ENCODE measurements at regions not wholly inside any gene's neighbourhood (a gene's known extent, or its start where the extent isn't known, plus 50 kb on each side); places are given as distances from the start of the nearest gene placed in this dataset.

GRCh38 chr1:234969011-234969441 is 159.6 kb downstream of the TOMM20 start:
- ATAC-seq (ENCODE audit: low read depth) (no peak), DNase-seq (no peak)
- Mint-ChIP-seq H3K9me3 (no peaks in the 10 kb centered on the region), H3K27me3 (no peaks in the 10 kb centered on the region), H3K36me3 (peaks cover 9% of the 10 kb centered on the region), H3K4me3 (no peak overlapping the region), H3K27ac (no peak overlapping the region), H3K4me1 (peaks cover 47% of the 10 kb centered on the region)
- POLR2A ChIA-PET, result no interaction called here

GRCh38 chr1:234968451-234968850 is 160.2 kb downstream of the TOMM20 start:
- Mint-ChIP-seq H3K4me3 (no peak overlapping the region), H3K9me3 (no peaks in the 10 kb centered on the region), H3K27me3 (no peaks in the 10 kb centered on the region), H3K36me3 (peaks cover 9% of the 10 kb centered on the region), H3K4me1 (peaks cover 52% of the 10 kb centered on the region), H3K27ac (no peak overlapping the region)
- no peak for ATAC-seq (ENCODE audit: low read depth)
- POLR2A ChIA-PET, result no interaction called here
- DNase-seq, result no peak

DNA sequence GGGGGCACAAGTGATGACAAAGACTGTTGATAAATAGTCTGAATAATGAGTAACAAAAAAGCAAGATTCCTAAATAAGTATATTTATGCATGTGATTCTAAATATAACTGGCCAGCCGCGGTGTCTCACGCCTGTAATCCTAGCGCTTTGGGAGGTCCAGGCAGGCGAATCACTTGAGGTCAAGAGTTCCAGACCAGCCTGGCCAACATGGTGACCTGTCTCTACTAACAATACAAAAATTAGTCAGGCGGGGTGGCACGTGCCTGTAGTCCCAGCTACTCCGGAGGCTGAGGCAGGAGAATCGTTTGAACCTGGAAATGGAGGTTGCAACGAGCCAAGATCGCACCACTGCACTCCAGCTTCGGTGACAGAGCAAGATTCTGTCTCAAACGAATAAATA is 161.5 kb downstream of the TOMM20 start:
- Mint-ChIP-seq H3K27ac (no peak overlapping the region), H3K4me3 (no peak overlapping the region), H3K27me3 (no peaks in the 10 kb centered on the region), H3K9me3 (no peaks in the 10 kb centered on the region), H3K4me1 (peaks cover 59% of the 10 kb centered on the region), H3K36me3 (peaks cover 9% of the 10 kb centered on the region)
- POLR2A ChIA-PET, result no interaction called here
- DNase-seq, result no peak
- no peak for ATAC-seq (ENCODE audit: low read depth)

GRCh38 chr1:234965111-234965510 is 163.5 kb downstream of the TOMM20 start:
- Mint-ChIP-seq H3K4me3 (peak overlapping the region; percentile 46), H3K27me3 (no peaks in the 10 kb centered on the region), H3K36me3 (peaks cover 9% of the 10 kb centered on the region), H3K27ac (peak overlapping the region; percentile 88), H3K9me3 (no peaks in the 10 kb centered on the region), H3K4me1 (peaks cover 56% of the 10 kb centered on the region)
- no peak for DNase-seq
- POLR2A ChIA-PET, result interaction anchor here (1.7 kb wide), 1 partner anchor 47 kb away, joined by 4 read pairs; no protein-coding TSS in a partner anchor
- ATAC-seq (ENCODE audit: low read depth), result no peak

GRCh38 chr1:234963904-234964702 is 164.5 kb downstream of the TOMM20 start:
- POLR2A ChIA-PET, result interaction anchor here (1.5 to 2.8 kb wide), 4 partner anchors 35 to 354 kb away, joined by 12 to 18 read pairs (median 18); partner anchors contain the start of gene IRF2BP2
- H3K9me3 Mint-ChIP-seq, result no peaks in the 10 kb centered on the region
- ATAC-seq (ENCODE audit: low read depth) (no peak), DNase-seq (no peak)
- peaks cover 9% of the 10 kb centered on the region for H3K36me3 Mint-ChIP-seq
- H3K4me1 Mint-ChIP-seq, result peaks cover 61% of the 10 kb centered on the region
- H3K27me3 Mint-ChIP-seq, result no peaks in the 10 kb centered on the region
- H3K27ac Mint-ChIP-seq, result peak overlapping the region; percentile 88
- H3K4me3 Mint-ChIP-seq, result peak overlapping the region; percentile 5

- Mint-ChIP-seq H3K27ac (peak overlapping the region; percentile 88), H3K4me3 (peak overlapping the region; percentile 71), H3K4me1 (peaks cover 59% of the 10 kb centered on the region), H3K36me3 (peaks cover 8% of the 10 kb centered on the region), H3K27me3 (no peaks in the 10 kb centered on the region), H3K9me3 (no peaks in the 10 kb centered on the region)
- POLR2A ChIA-PET, result interaction anchor here (0.7 to 2.8 kb wide), 11 partner anchors 7 to 353 kb away, joined by 3 to 18 read pairs (median 5); partner anchors contain the start of gene IRF2BP2
- DNase-seq (peak; percentile 86), ATAC-seq (ENCODE audit: low read depth) (peak; percentile 77)
Measured at GRCh38 chr1:234963180-234963903, 165.3 kb downstream of the TOMM20 start.

DNA sequence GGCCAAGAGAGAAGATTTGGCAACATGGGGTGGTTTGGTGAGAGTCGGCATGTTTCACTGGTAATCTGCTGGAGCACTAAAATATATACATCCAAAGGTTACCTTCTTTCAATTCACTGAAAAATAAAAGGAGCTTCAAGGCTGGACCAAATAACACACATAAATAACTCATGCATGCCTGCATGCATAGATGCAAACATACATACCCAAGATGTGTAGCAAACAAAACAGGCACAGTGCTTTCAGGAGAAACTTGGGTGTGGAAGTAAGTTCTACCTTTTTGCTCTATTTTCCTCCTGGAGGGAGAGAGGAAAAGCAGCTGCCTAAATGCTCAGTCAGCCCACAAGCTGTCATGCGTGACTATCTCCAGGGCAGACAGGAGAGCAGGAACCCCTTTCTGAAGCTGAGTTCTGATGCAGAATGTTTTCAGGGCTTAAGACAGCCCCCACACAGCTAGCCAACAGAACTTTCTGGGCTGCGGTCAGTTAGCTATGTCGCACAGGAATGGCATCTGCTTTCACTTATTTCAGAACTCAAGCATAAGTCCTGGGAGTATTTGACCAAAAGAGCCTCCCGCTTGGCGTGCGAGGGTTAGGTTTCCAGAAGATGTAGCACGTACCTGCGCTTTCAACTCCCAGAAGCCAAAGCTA is 166.2 kb downstream of the TOMM20 start:
- POLR2A ChIA-PET, result interaction anchor here (0.6 to 2.8 kb wide), 13 partner anchors 8 to 353 kb away, joined by 3 to 18 read pairs (median 5); partner anchors contain the start of gene IRF2BP2
- Mint-ChIP-seq H3K9me3 (no peaks in the 10 kb centered on the region), H3K4me1 (peaks cover 60% of the 10 kb centered on the region), H3K36me3 (peaks cover 8% of the 10 kb centered on the region), H3K4me3 (peak overlapping the region; percentile 71), H3K27ac (peak overlapping the region; percentile 88), H3K27me3 (no peaks in the 10 kb centered on the region)
- peak; percentile 30 for ATAC-seq (ENCODE audit: low read depth)
- DNase-seq, result no peak

GRCh38 chr1:234961456-234962339 is 166.9 kb downstream of the TOMM20 start:
- Mint-ChIP-seq H3K4me1 (peaks cover 65% of the 10 kb centered on the region), H3K27ac (peak overlapping the region; percentile 88), H3K27me3 (no peaks in the 10 kb centered on the region), H3K36me3 (peaks cover 8% of the 10 kb centered on the region), H3K4me3 (peak overlapping the region; percentile 71), H3K9me3 (no peaks in the 10 kb centered on the region)
- POLR2A ChIA-PET, result interaction anchor here (0.6 to 2.8 kb wide), 9 partner anchors 9 to 352 kb away, joined by 3 to 18 read pairs (median 8); partner anchors contain the start of gene IRF2BP2
- DNase-seq (no peak), ATAC-seq (ENCODE audit: low read depth) (peak; percentile 15)

DNA sequence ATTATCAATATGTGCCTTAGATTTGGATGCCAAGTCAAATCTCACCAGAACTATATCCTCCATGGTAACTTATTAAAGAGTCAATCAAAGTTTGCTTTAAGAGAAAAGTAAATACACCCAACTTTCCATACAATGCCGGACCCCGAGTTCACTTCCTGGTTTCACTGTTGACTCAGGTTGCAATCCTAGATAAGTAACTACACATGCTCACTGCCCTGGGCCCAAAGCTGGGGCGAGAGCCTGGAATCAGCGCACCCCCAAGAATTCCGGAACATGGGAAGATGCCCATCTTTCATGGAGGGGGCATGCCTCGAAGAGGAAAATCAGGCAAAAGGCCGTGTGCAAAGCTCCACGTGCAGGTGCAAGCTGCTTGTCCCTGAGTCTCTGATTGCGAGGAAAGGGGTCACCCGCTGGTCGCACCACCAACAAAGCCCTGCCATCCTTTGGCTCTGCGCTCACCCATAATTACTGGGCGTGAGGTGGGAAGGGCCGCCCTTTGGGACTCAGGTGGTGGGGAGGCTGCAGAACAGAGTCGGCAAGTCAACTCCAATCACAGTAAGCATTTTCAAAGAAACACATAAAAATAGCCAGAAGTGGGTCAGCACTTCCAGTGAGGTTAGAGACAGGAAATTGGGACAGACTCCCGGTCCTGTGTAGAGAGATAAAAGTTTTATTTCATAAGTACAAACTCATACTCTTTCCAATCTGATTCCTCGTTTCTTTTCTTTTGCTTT is 167.7 kb downstream of the TOMM20 start:
- no peaks in the 10 kb centered on the region for H3K9me3 Mint-ChIP-seq
- H3K27me3 Mint-ChIP-seq, result no peaks in the 10 kb centered on the region
- H3K4me3 Mint-ChIP-seq, result peak overlapping the region; percentile 47
- DNase-seq, result no peak
- no peak for ATAC-seq (ENCODE audit: low read depth)
- H3K27ac Mint-ChIP-seq, result peak overlapping the region; percentile 88
- peaks cover 62% of the 10 kb centered on the region for H3K4me1 Mint-ChIP-seq
- peaks cover 5% of the 10 kb centered on the region for H3K36me3 Mint-ChIP-seq
- POLR2A ChIA-PET, result no interaction called here

DNA sequence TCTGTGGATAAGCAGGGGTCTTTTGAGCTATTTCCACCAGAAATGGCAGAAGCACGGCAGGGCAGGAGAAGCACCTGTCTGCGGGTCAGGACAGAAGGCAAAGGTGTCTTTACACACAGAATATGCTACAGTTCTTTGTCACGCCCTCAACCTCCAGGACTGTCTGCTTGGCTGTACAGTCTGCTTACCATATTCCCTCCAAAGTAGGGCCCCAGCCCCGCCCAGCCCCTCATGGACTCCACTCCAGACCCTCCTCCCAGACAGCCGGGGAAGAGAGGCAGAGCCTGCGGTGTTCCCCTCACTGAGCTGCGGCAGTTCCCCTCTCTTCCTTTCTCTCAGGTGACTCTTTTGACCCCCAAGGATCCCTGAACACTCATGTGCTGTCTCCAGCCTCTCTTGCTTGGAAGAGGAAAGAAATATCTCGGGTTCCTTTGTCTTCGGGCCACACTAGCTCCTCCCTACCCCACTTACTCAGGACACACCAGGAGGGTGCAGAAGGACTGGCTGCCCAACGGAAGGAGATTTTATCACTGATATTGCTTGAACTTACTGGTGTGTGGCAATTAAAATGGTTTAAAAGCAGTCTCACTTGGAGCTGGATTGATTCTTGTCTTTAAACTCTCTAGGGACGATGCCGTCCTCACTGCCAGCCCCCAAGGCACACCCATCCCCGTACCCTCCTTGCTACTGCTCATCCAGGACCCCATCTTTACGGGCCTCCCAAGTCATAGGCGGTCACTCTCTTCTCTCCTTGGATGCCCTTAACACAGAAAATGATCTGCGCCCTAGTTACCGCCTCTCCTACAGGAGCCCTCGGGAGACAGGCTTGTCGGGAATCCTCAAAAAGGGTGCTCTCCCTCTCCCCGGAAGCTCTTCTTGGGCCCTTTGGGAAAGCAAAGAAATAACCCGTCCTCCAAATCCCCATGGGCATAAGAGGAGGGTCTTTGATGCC is 169.7 kb downstream of the TOMM20 start:
- ATAC-seq (ENCODE audit: low read depth), result no peak
- H3K27me3 Mint-ChIP-seq, result no peaks in the 10 kb centered on the region
- no peak overlapping the region for H3K4me3 Mint-ChIP-seq
- H3K27ac Mint-ChIP-seq, result peak overlapping the region; percentile 74
- no peaks in the 10 kb centered on the region for H3K36me3 Mint-ChIP-seq
- DNase-seq, result no peak
- peaks cover 63% of the 10 kb centered on the region for H3K4me1 Mint-ChIP-seq
- POLR2A ChIA-PET, result interaction anchor here (0.6 to 1.7 kb wide), 4 partner anchors 32 to 235 kb away, joined by 3 to 8 read pairs (median 4); no protein-coding TSS in a partner anchor
- H3K9me3 Mint-ChIP-seq, result no peaks in the 10 kb centered on the region

DNA sequence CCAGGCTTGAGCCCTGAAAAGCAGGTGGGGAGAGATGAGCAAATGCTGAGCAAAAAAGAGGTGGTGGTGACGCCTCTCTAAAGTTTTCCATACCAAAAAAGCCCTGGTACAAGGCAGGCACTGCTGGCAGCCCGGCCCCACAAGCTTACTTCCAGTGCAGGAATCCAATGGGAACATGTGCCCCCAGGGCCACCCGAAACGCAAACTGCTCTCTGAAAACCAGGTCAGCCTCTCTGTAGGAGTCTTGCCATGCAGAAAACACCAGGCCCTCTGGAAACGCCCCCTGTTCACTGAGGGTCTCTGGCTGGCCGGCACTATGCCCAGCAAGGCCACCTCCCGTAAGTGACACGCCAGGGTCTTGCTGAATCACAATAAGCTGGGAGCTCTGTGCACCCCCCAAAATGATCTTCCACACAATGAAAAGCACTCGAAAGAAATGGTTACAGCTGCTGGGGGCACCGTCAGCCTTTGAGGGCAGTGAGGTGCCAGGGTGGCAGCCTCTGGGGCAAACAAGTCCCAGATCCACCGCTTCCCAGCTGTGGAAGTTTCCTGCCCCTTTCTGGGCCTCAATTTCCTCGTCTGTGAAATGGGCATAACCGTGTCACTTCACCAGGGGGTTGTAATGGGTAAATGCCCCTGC is 170.5 kb downstream of the TOMM20 start:
- H3K4me3 Mint-ChIP-seq, result no peak overlapping the region
- no peaks in the 10 kb centered on the region for H3K27me3 Mint-ChIP-seq
- H3K27ac Mint-ChIP-seq, result peak overlapping the region; percentile 18
- peaks cover 55% of the 10 kb centered on the region for H3K4me1 Mint-ChIP-seq
- POLR2A ChIA-PET, result interaction anchor here (0.5 to 1.7 kb wide), 2 partner anchors 32 to 82 kb away, joined by 3 to 5 read pairs; no protein-coding TSS in a partner anchor
- H3K36me3 Mint-ChIP-seq, result no peaks in the 10 kb centered on the region
- ATAC-seq (ENCODE audit: low read depth), result no peak
- DNase-seq, result no peak
- no peaks in the 10 kb centered on the region for H3K9me3 Mint-ChIP-seq
